ENCODE measurements at regions not wholly inside any gene's neighbourhood (a gene's known extent, or its start where the extent isn't known, plus 50 kb on each side); places are given as distances from the start of the nearest gene placed in this dataset.
"Not testable (repeated sequence)": the region's sequence is repeated elsewhere in the genome, so short reads cannot be mapped to it uniquely, and the experiment has no call there.

GRCh38 chr5:89324990-89325389, 442.0 kb upstream of the MEF2C start:
- BruUV-seq (replicated peaks), result no TSS peak
- ChIA-PET POLR2A (no interaction called here), CTCF (no interaction called here)
- DNase-seq (ENCODE audit: low read depth, low spot score) (no peak), ATAC-seq (no peak)
- in situ Hi-C loops (cut with HindIII; ENCODE audit: low pct_unique_long_range_greater_than_20kb, low sequenced_read_pairs) (no loop called here), intact Hi-C loops (cut with micrococcal nuclease; ENCODE audit: unreplicated experiment) (no loop called here)
- no peak for TF ChIP-seq REST (IDR thresholded peaks at IDR 0.05; ENCODE audit: insufficient read depth in 1 of 2, low read depth in 2 of 2, low read length in 1 of 2)
- H3K27ac ChIP-seq (ENCODE audit: low read length), result no peak overlapping the region
- H3K4me3 ChIP-seq (ENCODE audit: low read depth in 2 of 2, low read length in 2 of 2), result no peak overlapping the region
- no peaks in the 10 kb centered on the region for H3K4me1 ChIP-seq (ENCODE audit: control insufficient read depth, insufficient read depth, low read length)
- H3K9me3 ChIP-seq (ENCODE audit: control insufficient read depth, insufficient read depth, low read depth, low read length), result no peaks in the 10 kb centered on the region
- no peaks in the 10 kb centered on the region for H3K36me3 ChIP-seq (ENCODE audit: control insufficient read depth, insufficient read depth, low read length)
- no peaks in the 10 kb centered on the region for H3K27me3 ChIP-seq (ENCODE audit: control insufficient read depth, insufficient read depth, low read length)

- no peak for TF ChIP-seq CTCF (IDR thresholded peaks at IDR 0.05)
- no peak for TF ChIP-seq SIN3A (IDR thresholded peaks at IDR 0.05; ENCODE audit: borderline replicate concordance, insufficient read depth, low read depth, low read length)
- no peak for TF ChIP-seq TCF7L2 (IDR thresholded peaks at IDR 0.05; ENCODE audit: low read depth, low read length)
- no peak for TF ChIP-seq REST (IDR thresholded peaks at IDR 0.05; ENCODE audit: insufficient read depth in 1 of 2, low read depth in 2 of 2, low read length in 1 of 2)
- no peak for TF ChIP-seq POLR2AphosphoS5 (IDR thresholded peaks at IDR 0.05; ENCODE audit: low read depth, low read length)
- ChIA-PET CTCF (no interaction called here), POLR2A (no interaction called here)
- H3K27me3 ChIP-seq (ENCODE audit: control insufficient read depth, insufficient read depth, low read length), result no peaks in the 10 kb centered on the region
- no peak for DNase-seq (ENCODE audit: low read depth, low spot score)
- in situ Hi-C loops (cut with HindIII; ENCODE audit: low pct_unique_long_range_greater_than_20kb, low sequenced_read_pairs) (no loop called here), intact Hi-C loops (cut with micrococcal nuclease; ENCODE audit: unreplicated experiment) (no loop called here)
- H3K36me3 ChIP-seq (ENCODE audit: control insufficient read depth, insufficient read depth, low read length), result no peaks in the 10 kb centered on the region
- no peak overlapping the region for H3K4me3 ChIP-seq (ENCODE audit: low read depth in 2 of 2, low read length in 2 of 2)
- no TSS peak for BruUV-seq (replicated peaks)
- no peak overlapping the region for H3K27ac ChIP-seq (ENCODE audit: low read length)
- no peak for ATAC-seq
- H3K4me1 ChIP-seq (ENCODE audit: control insufficient read depth, insufficient read depth, low read length), result no peaks in the 10 kb centered on the region
- no peaks in the 10 kb centered on the region for H3K9me3 ChIP-seq (ENCODE audit: control insufficient read depth, insufficient read depth, low read depth, low read length)
Measured at GRCh38 chr5:89320421-89321277, 437.7 kb upstream of the MEF2C start.

- H3K9me3 ChIP-seq (ENCODE audit: control insufficient read depth, insufficient read depth, low read depth, low read length); in situ Hi-C loops (cut with HindIII; ENCODE audit: low pct_unique_long_range_greater_than_20kb, low sequenced_read_pairs); H3K27me3 ChIP-seq (ENCODE audit: control insufficient read depth, insufficient read depth, low read length); H3K36me3 ChIP-seq (ENCODE audit: control insufficient read depth, insufficient read depth, low read length); CTCF ChIA-PET; DNase-seq (ENCODE audit: low read depth, low spot score); POLR2A ChIA-PET; H3K4me3 ChIP-seq (ENCODE audit: low read depth in 2 of 2, low read length in 2 of 2); H3K27ac ChIP-seq (ENCODE audit: low read length); intact Hi-C loops (cut with micrococcal nuclease; ENCODE audit: unreplicated experiment); ATAC-seq; H3K4me1 ChIP-seq (ENCODE audit: control insufficient read depth, insufficient read depth, low read length); BruUV-seq (replicated peaks): not testable (repeated sequence)
Measured at GRCh38 chr5:89317838-89318237, 434.9 kb upstream of the MEF2C start.
